Sigmoid colon (tissue), 4 donors: ENCODE measurements at regions not wholly inside any gene's neighbourhood (a gene's known extent, or its start where the extent isn't known, plus 50 kb on each side); places are given as distances from the start of the nearest gene placed in this dataset.

Experiments used
- EP300 ChIP-seq, 4 donors: sonication (generic); formaldehyde crosslinking; IDR thresholded peaks; one replicate each; pipeline ENCODE4 v1.6.1; 2017; ENCODE audit warnings: antibody characterized with exemption in 4 of 4
- POLR2A ChIP-seq, 2 donors: fragments of 450-650 bp; IDR thresholded peaks; one replicate each; pipeline ENCODE4 v1.6.1; 2016; ENCODE audit warnings: antibody characterized with exemption in 2 of 2, mild to moderate bottlenecking in 2 of 2, moderate library complexity in 2 of 2
- POLR2AphosphoS5 ChIP-seq, 4 donors: sonication (generic); formaldehyde crosslinking; IDR thresholded peaks; one replicate each; pipeline ENCODE4 v1.6.1; 2017; ENCODE audit warnings: antibody characterized with exemption in 4 of 4
- TF ChIP-seq, protein P1 (sequence below), 4 experiments: fragments of 450-650 bp in 3 of 4; fragments of 200-600 bp in 1 of 4; IDR thresholded peaks; one replicate each; pipeline ENCODE4 v1.5.1; 2016 to 2019; ENCODE audit warnings: antibody characterized with exemption in 4 of 4, mild to moderate bottlenecking in 3 of 4, moderate library complexity in 2 of 4

DNA sequence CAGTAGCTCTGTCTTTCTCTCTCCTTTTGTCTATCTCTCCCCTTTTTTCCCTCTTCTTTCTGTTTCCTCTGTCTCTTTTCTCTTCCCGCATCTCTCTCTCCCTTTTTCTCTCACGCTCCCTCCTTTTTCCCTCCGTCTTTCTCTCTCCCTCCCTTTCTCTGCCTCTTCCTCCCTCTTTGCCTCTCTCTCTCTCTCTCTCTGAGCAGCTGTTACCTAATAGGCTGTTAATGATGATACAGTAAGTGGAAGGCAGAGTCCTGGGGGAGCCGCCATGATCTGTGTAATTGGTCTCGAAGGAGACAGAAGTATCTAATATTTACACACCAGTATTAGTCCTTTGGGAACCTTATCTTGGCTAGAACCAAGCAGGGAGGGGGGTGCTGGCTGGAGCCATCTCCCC, 136.1 kb upstream of the CIBAR2 start:
- TF ChIP-seq, protein P1, sequence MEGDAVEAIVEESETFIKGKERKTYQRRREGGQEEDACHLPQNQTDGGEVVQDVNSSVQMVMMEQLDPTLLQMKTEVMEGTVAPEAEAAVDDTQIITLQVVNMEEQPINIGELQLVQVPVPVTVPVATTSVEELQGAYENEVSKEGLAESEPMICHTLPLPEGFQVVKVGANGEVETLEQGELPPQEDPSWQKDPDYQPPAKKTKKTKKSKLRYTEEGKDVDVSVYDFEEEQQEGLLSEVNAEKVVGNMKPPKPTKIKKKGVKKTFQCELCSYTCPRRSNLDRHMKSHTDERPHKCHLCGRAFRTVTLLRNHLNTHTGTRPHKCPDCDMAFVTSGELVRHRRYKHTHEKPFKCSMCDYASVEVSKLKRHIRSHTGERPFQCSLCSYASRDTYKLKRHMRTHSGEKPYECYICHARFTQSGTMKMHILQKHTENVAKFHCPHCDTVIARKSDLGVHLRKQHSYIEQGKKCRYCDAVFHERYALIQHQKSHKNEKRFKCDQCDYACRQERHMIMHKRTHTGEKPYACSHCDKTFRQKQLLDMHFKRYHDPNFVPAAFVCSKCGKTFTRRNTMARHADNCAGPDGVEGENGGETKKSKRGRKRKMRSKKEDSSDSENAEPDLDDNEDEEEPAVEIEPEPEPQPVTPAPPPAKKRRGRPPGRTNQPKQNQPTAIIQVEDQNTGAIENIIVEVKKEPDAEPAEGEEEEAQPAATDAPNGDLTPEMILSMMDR (IDR thresholded peaks at IDR 0.05): no peak
- no peak for TF ChIP-seq POLR2AphosphoS5 (IDR thresholded peaks at IDR 0.05)
- no peak for TF ChIP-seq EP300 (IDR thresholded peaks at IDR 0.05)
- TF ChIP-seq POLR2A (IDR thresholded peaks at IDR 0.05): no peak
